K562 (cell line): ENCODE measurements at regions not wholly inside any gene's neighbourhood (a gene's known extent, or its start where the extent isn't known, plus 50 kb on each side); places are given as distances from the start of the nearest gene placed in this dataset.
"Not testable (repeated sequence)": the region's sequence is repeated elsewhere in the genome, so short reads cannot be mapped to it uniquely, and the experiment has no call there.

ENCODE experiments used
- ATAC-seq: fragments of 200-7000 bp; cut with Tn5 transposase; 3 replicates; pipeline ENCODE4 v1.9.1; 2020; ENCODE audit warnings: moderate library complexity
- BruUV-seq: library from RNA; stranded (reverse); fragments of 400-500 nt; replicated peaks from 2 replicates; lab custom pipeline; 2021; lab: Mats Ljungman, UMichigan
- CTCF ChIA-PET: fragments of 300-600 bp; formaldehyde crosslinking; extraction: SDS; loops from one replicate; lab custom pipeline; 2021; ENCODE audit warnings: low intra/inter-chr PET ratio; lab: Yijun Ruan, JAX
- POLR2A ChIA-PET: fragments of 300-600, 350-650 bp; sonication (Branson Sonifier 250); formaldehyde crosslinking; extraction: SDS; loops from one replicate; lab custom pipeline; 2021; ENCODE audit warnings: antibody characterized with exemption, inconsistent platforms; lab: Yijun Ruan, JAX
- DNase-seq, 4 experiments: peaks; one replicate each; pipeline versions ENCODE4 v3.0.0 to v3.0.0-alpha.2; 2011 to 2018; ENCODE audit warnings: low spot score in 3 of 4, mixed read lengths in 3 of 4; ENCODE audit errors: extremely low read depth in 1 of 4
- FAIRE-seq: peaks from 2 replicates; lab custom pipeline; 2011; peaks lifted over from hg19 to GRCh38; lab: Jason Lieb, UNC
- H2AFZ ChIP-seq: 2 replicates; pipeline ENCODE4 v1.6.0; 2011; ENCODE audit warnings: low read depth, low read length, control low read depth, inconsistent platforms
- H3K27ac ChIP-seq: fragments of 200-600 bp; 3 replicates; pipeline ENCODE4 v1.8.0; 2011; ENCODE audit warnings: low read depth, mild to moderate bottlenecking, control low read depth, inconsistent platforms, low read length, moderate library complexity, mixed read lengths; ENCODE audit errors: extremely low read depth
- H3K27me3 ChIP-seq, 2 experiments: fragments of 300-600 bp in 1 of 2; 2 replicates in 1 of 2; 3 replicates in 1 of 2; pipeline versions ENCODE4 v1.6.0 to v1.8.0; 2011; ENCODE audit warnings: inconsistent platforms in 2 of 2, low read length in 2 of 2, mild to moderate bottlenecking in 1 of 2, mixed read lengths in 1 of 2, moderate library complexity in 1 of 2; ENCODE audit not compliant: control insufficient read depth in 2 of 2, insufficient read depth in 2 of 2
- H3K36me3 ChIP-seq: fragments of 300-600 bp; 3 replicates; pipeline ENCODE4 v1.8.0; 2011; ENCODE audit warnings: mild to moderate bottlenecking, low read length, inconsistent platforms; ENCODE audit not compliant: control insufficient read depth, insufficient read depth
- H3K4me1 ChIP-seq, 2 experiments: fragments of 200-600 bp in 1 of 2; replicated peaks in 1 of 2; 2 replicates in 1 of 2; 3 replicates in 1 of 2; pipeline versions ENCODE4 v1.5.1 to v1.8.0; 2011; ENCODE audit warnings: inconsistent platforms in 2 of 2, low read length in 2 of 2, mild to moderate bottlenecking in 1 of 2, mixed read lengths in 1 of 2, moderate library complexity in 1 of 2; ENCODE audit not compliant: control insufficient read depth in 2 of 2, insufficient read depth in 2 of 2
- H3K4me2 ChIP-seq: 2 replicates; pipeline ENCODE4 v1.6.1; 2011; ENCODE audit warnings: low read length, control low read depth, inconsistent platforms, mixed read lengths; ENCODE audit not compliant: insufficient read depth
- H3K4me3 ChIP-seq: fragments of 200-600 bp; sonication (generic), shearing (Covaris generic); 2 replicates; pipeline ENCODE4 v1.5.1; 2016; ENCODE audit warnings: control low read depth, inconsistent platforms
- H3K79me2 ChIP-seq: fragments of 200-600 bp; 3 replicates; pipeline ENCODE4 v1.8.0; 2011; ENCODE audit warnings: low read length, inconsistent platforms; ENCODE audit not compliant: control insufficient read depth, insufficient read depth
- H3K9ac ChIP-seq, 2 experiments: 2 replicates each; pipeline versions ENCODE4 v1.6.0 to v1.6.1; 2011; ENCODE audit warnings: low read depth in 2 of 2, low read length in 2 of 2, control low read depth in 1 of 2, inconsistent platforms in 1 of 2, mild to moderate bottlenecking in 1 of 2, mixed read lengths in 1 of 2; ENCODE audit not compliant: insufficient read depth in 1 of 2
- H3K9me1 ChIP-seq: one replicate; pipeline ENCODE4 v1.6.0; 2011; ENCODE audit warnings: inconsistent platforms, mild to moderate bottlenecking, low read length, moderate library complexity; ENCODE audit not compliant: control insufficient read depth, insufficient read depth
- H3K9me3 ChIP-seq: replicated peaks from 2 replicates; pipeline ENCODE4 v1.5.1; 2011; ENCODE audit warnings: low read depth, low read length, inconsistent platforms; ENCODE audit not compliant: control insufficient read depth, insufficient read depth
- H4K20me1 ChIP-seq: replicated peaks from 2 replicates; pipeline ENCODE4 v1.6.1; 2011; ENCODE audit warnings: low read length, inconsistent platforms, mixed read lengths; ENCODE audit not compliant: control insufficient read depth, insufficient read depth
- RBM25 ChIP-seq: fragments of 200-400 bp; formaldehyde crosslinking; IDR thresholded peaks from 2 replicates; pipeline ENCODE4 v1.6.1; 2018; ENCODE audit warnings: low read length, low read depth, moderate library complexity; ENCODE audit not compliant: severe bottlenecking
- YY1 ChIP-seq, 3 experiments: IDR thresholded peaks; 2 replicates each; pipeline ENCODE4 v1.6.1; 2011; ENCODE audit warnings: low read length in 2 of 3, mild to moderate bottlenecking in 2 of 3, moderate library complexity in 2 of 3, borderline replicate concordance in 1 of 3, control low read depth in 1 of 3, low read depth in 1 of 3; ENCODE audit not compliant: insufficient read depth in 3 of 3, insufficient replicate concordance in 2 of 3, control insufficient read depth in 1 of 3, insufficient read length in 1 of 3; ENCODE audit errors: extremely low read depth in 1 of 3
- ZNF146 ChIP-seq: IDR thresholded peaks from one replicate; pipeline ENCODE4 v1.6.1; 2018; ENCODE audit warnings: missing compliant biosample characterization; ENCODE audit not compliant: unreplicated experiment
- WGBS: fragments of 100-300 bp; shearing (Covaris generic); methylation state at CpG from one replicate; pipeline ENCODE4 v1.1.6; 2016; ENCODE audit warnings: low coverage, mixed read lengths; ENCODE audit not compliant: insufficient coverage; ENCODE audit errors: missing lambda C conversion rate; 5-methylcytosine and 5-hydroxymethylcytosine counted together
- in situ Hi-C: fragments of 300-500 bp; cut with MboI; formaldehyde crosslinking; loops from 4 replicates; pipeline ENCODE4 v1.15.0; 2018; ENCODE audit warnings: inconsistent platforms, mixed read lengths
- intact Hi-C: fragments of 100-400 bp; cut with micrococcal nuclease; formaldehyde crosslinking; loops from 2 replicates; pipeline ENCODE4 v1.14.2; 2022

DNA sequence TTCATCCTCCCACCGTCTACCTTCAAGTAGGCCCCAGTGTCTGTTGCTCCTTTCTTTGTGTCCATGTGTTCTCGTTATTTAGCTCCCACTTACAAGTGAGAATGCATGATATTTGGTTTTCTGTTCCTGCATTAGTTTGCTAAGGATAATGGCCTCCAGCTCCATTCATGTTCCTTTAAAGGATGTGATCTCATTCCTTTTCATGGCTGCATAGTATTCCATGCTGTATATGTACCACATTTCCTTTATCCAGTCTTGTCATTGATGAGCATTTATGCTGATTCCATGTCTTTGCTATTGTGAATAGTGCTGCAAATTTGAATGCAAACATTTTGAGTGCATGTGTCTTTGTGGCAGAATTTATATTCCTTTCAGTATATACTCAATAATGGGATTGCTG is 259.6 kb upstream of the PELI2 start:
- no peak for ATAC-seq
- in situ Hi-C loops (no loop called here), intact Hi-C loops (no loop called here)
- TF ChIP-seq ZNF146 = peak; percentile 80
- no peak for TF ChIP-seq YY1 (IDR thresholded peaks at IDR 0.05; ENCODE audit: borderline replicate concordance in 1 of 3, control insufficient read depth in 1 of 3, extremely low read depth in 1 of 3, insufficient read depth in 3 of 3, insufficient read length in 1 of 3, insufficient replicate concordance in 2 of 3, low read depth in 1 of 3, low read length in 2 of 3)
- TF ChIP-seq RBM25 = peak; percentile 50
- H3K27me3 ChIP-seq = no peaks in the 10 kb centered on the region
- no peaks in the 10 kb centered on the region for H3K4me1 ChIP-seq
- FAIRE-seq = no peak
- no peak overlapping the region for H2AFZ ChIP-seq
- ChIA-PET CTCF (no interaction called here), POLR2A (no interaction called here)
- H3K27ac ChIP-seq = no peak overlapping the region
- no peaks in the 10 kb centered on the region for H3K9me3 ChIP-seq
- H3K36me3 ChIP-seq = no peaks in the 10 kb centered on the region
- H3K9me1 ChIP-seq = no peaks in the 10 kb centered on the region
- no TSS peak for BruUV-seq
- H3K4me3 ChIP-seq = no peak overlapping the region
- no peak overlapping the region for H3K4me2 ChIP-seq
- 0% methylated on average over 2 of the region's 2 CpGs for WGBS
- DNase-seq = no peak
- no peaks in the 10 kb centered on the region for H4K20me1 ChIP-seq
- no peaks in the 10 kb centered on the region for H3K79me2 ChIP-seq
- no peak overlapping the region for H3K9ac ChIP-seq

GRCh38 chr14:55861561-55861960 is 256.6 kb upstream of the PELI2 start:
- H3K4me3 ChIP-seq, CTCF ChIA-PET, intact Hi-C loops, H3K9ac ChIP-seq, H4K20me1 ChIP-seq, H3K9me1 ChIP-seq, H3K4me1 ChIP-seq, H3K4me2 ChIP-seq, ATAC-seq, in situ Hi-C loops, POLR2A ChIA-PET, H3K27me3 ChIP-seq, H2AFZ ChIP-seq, H3K79me2 ChIP-seq, H3K27ac ChIP-seq, DNase-seq, H3K36me3 ChIP-seq, FAIRE-seq, BruUV-seq, H3K9me3 ChIP-seq: not testable (repeated sequence)
- 21% methylated on average over 10 of the region's 17 CpGs for WGBS
